Stimulated activated CD4-positive, alpha-beta T cell treated with anti-CD3 and anti-CD28 coated beads, Interleukin-4, amount 100 ng/mL, for 24 hours (primary cell): ENCODE measurements at regions not wholly inside any gene's neighbourhood (a gene's known extent, or its start where the extent isn't known, plus 50 kb on each side); places are given as distances from the start of the nearest gene placed in this dataset.
"Not testable (repeated sequence)": the region's sequence is repeated elsewhere in the genome, so short reads cannot be mapped to it uniquely, and the experiment has no call there.

Experiments used
- DNase-seq: peaks from one replicate; pipeline ENCODE4 v3.0.0-alpha.2; 2020

DNA sequence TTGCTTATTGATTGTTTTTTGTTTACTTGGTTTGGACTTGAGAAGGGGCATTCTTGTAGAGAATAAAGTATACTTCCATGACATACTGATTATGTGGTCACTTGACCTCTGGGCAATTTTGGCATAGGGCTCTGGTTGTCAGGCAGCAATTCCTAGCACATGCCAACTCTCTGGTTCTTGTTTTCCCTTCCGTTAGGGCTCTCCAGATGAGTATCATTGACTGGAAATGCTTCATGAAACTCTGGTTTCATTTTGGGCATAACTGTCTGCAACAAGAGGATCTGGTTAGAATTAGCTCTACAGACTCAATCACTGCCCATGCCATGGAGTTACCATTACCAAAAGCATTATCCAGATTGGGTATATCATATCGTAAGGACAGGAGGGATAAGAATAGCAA is 1057.9 kb downstream of the FAT4 start:
- no peak for DNase-seq

GRCh38 chr4:126375462-126376054 is 1060.8 kb downstream of the FAT4 start:
- DNase-seq, result no peak

DNA sequence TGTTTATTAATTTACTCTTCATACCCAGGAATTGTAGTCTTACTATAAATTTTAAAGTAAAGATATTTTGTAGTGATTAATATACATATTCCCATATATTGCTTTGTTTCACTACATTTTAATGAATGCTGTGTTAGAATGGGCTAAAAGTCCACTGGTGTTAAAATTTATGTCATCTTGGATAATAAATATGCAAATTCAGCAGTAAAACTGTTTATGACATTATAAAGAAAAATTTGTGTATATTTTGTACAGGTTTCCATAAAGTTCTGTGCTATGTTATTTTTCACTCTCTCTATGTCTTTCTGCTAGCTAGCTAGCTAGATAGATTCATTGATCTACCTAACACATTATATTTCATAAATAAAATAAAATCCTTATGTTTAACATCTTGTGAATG is 1071.2 kb downstream of the FAT4 start:
- DNase-seq, result no peak

- no peak for DNase-seq
Observed at GRCh38 chr4:126386512-126386911, 1071.8 kb downstream of the FAT4 start.

DNA sequence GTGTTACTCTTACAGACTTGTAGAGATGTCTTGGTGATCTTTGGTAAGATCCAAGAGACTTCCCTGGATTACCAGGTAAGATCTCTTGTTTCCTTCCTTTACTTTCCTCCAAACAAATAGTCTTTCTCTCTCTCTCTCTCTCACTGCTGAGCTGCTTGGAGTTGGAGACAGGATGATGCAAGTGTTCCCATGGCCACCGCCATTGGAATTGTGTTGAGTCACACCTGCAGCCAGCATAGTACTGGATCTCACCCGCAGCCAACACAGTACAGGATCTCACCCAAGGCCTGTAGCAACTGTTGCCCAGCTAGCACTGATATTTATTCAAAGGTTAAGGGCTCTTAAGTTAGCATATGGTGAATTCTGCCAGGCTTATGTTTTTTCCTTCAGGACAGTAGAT is 1080.9 kb downstream of the FAT4 start:
- no peak for DNase-seq

- no peak for DNase-seq
Observed at GRCh38 chr4:126396121-126396520, 1081.4 kb downstream of the FAT4 start.

DNA sequence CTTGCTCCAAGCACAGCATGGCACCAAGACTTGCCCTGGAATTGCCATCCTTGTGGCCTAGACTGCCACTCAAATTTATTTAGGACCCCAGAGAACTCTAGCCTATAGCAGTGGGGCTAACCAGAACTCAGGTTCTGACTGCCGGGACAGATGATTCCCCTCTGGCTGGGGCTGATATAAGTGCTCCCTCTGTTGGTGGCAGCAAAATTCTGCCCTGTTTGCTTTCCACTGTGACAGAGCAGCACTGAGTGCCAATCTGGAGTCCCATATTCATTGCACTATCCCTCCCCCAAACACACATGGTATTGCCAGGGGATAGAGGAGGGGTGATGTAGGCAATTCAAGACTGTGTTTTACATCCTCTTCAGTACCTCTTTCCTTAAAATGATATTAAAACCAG is 1081.9 kb downstream of the FAT4 start:
- DNase-seq, result no peak

DNA sequence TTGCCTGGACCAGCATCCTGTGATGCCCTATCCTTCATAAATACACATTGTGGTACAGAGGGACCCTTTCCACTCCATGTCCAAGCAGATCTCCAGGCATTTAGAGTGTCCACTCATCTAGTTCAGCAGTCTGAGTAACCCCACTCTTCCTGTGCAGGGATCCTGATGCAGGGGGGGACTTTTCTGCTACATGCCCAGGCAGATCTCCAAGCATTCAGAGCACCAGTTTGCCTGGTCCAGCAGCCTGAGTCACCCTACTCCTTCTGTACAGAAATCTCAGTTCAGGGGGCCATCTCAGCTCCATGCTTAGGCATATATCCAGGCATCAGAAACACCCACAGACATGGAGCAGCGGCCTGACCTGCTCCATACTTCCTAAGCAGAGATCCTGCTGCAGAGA is 1089.8 kb downstream of the FAT4 start:
- DNase-seq, result no peak

DNA sequence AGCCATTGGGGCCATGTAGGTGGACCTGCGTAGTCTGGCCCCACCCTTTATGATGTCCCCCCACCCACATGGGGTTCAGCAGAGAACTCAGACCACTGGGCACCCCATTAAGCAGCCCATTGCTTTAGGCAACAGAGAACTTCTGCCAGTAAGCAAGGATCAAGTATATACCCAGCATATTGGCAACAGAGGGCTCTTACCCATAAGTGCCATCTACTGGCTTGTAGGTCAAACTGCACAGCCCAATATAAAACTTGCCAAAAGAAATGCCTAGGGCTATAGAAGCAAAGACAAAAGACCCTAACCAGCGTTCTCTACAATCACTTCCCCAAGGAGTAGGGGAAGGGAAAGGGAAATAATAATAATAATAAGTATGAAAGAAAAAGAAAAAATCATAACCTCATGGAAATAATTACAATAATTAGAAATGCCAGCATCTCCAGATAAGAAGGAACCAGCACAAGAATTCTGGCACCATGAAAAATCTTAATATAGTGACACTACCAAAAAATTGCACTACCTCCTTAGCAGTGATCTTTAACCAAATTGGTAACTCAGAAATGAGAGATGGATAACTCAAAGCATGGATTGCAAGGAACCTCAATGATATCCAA is 1090.7 kb downstream of the FAT4 start:
- DNase-seq, result no peak

DNA sequence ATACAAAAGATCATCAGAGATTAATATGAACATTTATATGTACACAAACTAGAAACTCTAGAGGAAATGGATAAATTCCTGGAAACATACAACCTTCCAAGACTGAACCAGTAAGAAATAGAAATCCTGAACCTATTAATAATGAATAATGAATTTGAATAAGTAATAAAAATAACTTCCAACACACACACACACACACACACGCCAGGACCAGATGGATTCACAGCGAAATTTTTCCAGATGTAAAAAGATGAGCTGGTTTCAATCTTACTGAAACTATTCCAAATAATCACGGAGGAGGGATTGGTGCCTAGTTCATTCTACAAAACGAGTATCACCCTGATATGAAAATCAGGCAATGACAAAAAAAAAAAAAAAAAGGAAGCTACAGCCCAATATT is 1095.0 kb downstream of the FAT4 start:
- no peak for DNase-seq

- no peak for DNase-seq
Observed at GRCh38 chr4:126411047-126411446, 1096.3 kb downstream of the FAT4 start.

DNA sequence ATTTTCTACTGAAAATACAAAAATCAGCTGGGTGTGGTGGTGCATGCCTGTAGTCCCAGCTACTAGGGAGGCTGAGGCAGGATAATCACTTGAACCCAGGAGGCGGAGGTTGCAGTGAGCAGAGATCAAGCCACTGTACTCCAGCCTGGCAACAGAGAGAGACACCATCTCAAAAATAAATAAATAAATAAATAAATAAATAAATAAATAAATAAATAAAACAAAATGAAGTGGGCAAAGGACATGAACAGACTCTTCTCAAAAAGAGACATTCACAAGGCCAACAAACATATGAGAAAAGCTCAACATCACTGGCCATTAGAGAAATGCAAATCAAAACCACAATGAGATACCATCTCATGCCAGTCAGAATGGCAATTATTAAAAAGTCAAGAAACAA is 1097.6 kb downstream of the FAT4 start:
- DNase-seq, result not testable (repeated sequence)

DNA sequence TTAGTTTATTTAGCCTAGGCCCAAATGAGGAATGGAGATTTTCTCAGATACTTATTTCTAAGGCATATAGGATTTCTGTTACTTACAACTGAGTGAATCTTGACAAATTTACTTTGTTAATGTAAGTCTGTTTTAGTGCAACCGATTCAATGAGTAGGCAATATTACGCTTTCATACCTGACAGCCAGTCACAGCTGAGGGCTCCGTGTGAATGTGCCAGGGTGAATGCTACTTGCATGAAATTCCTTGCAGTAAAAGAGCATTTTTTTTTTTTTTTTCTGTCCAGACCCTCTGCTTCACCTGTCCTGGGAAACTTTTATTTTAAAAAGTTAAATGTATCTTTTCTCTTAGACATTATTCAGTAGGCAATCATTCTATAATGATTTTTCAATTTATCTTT is 1100.0 kb downstream of the FAT4 start:
- no peak for DNase-seq

DNA sequence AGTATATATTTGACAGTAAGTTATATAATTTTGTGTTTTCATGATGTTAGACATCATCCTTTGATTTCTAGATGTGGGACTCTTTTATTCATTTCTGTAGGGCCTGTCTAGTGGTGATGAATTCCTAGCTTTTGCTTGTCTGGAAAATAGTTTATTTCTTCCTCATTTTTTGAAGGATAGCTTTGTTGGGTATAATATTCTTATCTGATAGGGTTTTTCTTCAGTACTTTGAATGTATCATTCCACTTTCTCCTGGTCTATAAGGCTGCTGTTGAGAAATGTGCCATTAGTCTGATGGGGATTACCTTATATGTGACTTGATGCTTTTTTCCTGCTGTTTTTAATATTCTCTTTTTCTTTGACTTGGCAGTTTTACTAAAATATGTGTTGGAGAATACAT is 1104.5 kb downstream of the FAT4 start:
- no peak for DNase-seq

DNA sequence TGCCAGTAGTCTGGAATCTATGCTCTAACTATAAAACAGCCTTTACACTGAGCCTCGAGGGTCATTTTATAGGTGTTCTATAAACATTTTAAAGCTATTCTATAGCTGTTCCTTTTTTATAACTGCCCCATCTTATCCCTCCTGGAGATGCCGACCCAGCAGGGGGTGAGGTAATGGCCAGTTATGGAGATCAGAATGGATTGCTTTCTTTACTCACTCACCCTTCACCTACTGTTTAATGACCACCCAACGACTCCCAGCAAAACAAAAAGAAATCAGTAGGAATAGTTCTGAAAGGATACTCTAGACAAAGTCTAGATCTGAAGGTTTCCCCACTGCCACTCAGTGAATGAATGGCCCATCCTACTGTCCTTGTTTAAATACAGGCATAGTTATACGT is 1113.1 kb downstream of the FAT4 start:
- DNase-seq, result no peak

DNA sequence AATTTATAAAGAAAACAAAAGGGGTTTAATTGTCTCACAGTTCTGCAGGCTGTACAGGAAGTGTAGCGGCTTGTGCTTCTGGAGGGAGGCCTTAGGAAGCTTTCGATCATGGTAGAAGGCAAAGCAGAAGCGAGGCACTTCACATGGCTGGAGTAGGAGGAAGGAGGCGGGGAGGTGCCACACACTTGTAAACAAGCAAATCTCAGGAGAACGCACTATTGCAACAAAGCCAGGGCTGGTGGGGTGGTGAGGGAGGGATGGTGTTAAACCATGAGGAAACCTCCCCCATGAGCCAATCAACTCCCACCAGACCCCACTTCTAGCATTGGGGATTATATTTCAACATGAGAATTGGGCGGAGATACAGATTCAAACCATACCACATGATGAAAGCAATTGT is 1116.3 kb downstream of the FAT4 start:
- no peak for DNase-seq

DNA sequence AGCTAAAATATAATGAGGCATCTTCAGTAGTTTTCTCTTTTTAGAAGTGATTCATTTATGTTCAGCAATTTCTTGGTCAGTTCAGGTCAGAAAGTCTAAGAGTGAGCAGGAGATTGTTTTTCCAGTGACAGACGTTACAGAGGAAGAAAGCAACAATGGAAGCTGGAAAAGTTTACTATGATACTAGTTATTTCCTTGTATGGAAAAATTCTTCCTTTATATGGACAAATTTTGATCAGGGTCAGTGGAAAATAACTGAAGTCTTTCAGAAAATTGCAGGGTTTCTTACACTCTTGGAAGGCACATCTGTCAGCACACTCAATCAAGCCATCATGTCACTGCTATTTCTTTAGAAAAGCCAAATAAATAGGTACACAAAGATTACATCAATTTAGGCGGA is 1120.7 kb downstream of the FAT4 start:
- no peak for DNase-seq

- DNase-seq, result no peak
Observed at GRCh38 chr4:126440297-126440696, 1125.5 kb downstream of the FAT4 start.

DNA sequence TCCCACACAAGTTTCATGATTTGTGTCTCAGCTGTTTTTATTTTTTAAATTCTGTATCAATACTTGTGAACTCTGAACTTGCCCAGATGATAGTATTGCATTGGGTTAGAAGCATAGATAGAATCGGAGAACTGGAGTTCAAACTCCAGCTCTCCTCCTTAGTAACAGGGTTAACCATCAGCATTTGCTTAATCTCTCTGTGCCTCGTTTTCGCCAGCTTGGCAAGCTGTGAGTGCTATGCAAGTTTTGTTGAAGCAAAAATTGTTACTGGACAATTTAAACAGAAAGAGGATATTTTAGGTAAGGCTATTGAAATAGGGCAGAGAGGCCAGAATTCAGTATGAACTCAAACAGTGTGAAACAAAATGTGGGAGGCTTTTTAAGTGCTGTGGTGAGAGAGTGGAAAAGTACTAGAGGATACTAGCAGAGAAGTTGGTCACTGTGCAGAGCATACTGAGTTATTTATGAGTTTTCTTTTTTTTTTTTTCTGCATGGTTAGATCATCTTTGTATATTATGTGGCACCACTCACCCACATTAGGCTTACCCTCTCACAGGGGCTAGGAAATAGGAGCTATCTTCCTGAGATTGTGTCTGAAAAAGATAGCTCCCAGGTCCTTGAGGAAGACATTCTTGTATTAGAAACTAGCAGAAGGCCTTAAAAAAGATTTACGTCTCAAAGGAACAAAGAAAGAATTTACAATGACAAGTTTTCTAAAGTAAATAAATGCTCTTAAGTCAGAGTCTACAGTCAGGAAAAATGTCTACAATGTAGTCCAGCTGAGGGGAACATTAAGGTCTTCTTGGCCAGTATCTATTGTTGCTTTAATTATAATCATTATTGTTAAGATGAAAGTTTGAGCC is 1126.6 kb downstream of the FAT4 start:
- DNase-seq, result no peak

DNA sequence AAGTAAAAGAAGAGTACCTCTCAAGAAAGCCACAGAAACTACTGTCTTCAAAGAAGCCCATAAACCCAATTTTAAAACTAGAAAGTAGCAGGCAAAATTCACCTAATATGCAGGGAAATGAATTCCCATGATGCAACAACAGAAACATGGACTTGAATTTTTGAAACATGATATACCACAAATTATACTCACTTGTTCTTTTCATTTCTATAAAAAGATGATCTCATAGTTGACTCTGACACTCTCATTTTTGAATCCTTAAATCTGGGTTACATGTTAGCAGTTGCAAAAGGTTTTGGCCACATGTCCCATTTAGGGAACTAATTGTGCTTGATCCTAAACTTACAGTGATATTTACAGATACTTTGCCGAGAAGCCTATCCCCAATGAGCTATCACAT is 1130.8 kb downstream of the FAT4 start:
- DNase-seq, result no peak

DNA sequence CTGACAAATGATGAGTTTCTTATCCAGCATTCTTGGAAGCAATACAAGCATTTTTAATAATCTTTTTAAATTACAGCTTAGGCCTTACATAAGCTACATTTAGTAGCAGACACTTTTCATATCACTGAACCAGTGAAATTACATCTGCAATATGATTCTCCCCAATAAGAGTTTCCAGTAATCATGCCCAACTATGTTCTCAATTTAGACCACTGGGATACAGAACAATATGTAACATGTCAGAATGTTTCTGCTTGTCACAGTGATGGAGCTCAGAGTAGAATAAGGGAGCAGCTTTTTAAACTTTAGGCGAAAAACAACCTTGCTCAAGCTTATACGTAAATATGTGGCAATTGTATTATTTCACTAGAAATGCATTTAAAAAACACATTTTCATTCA is 1132.2 kb downstream of the FAT4 start:
- DNase-seq, result no peak

GRCh38 chr4:126448086-126448845 is 1133.5 kb downstream of the FAT4 start:
- DNase-seq, result no peak

DNA sequence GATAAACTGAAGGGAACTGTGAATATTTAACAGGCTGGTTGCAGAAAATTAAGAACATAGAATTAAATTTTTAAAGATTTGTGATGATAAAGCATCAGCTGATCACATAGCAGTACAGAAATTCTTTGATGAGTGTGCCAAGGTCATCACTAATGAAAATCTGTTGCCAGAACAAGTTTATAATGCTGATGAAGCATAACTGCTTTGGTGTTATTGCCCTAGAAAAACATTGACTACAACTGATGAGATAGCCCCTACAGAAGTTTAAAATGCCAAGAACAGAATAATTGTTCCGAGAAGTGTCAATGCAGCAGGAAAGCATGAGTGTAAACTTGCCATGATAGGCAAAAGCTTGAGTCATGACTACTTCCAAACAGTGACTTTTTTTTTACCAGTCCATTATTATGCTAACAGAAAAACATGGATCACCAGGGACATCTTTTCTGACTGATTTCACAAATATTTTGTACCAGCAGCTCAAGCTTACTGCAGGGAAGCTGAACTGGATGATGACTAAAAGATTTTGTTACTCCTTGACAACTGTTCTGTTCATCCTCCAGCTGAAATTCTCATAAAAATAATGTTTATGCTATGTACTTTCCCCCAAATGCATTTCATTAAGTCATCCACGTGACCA is 1136.6 kb downstream of the FAT4 start:
- no peak for DNase-seq
